K562 (cell line): ENCODE measurements at regions not wholly inside any gene's neighbourhood (a gene's known extent, or its start where the extent isn't known, plus 50 kb on each side); places are given as distances from the start of the nearest gene placed in this dataset.

ENCODE experiments used
- ATAC-seq: fragments of 200-7000 bp; cut with Tn5 transposase; 3 replicates; pipeline ENCODE4 v1.9.1; 2020; ENCODE audit warnings: moderate library complexity
- BruUV-seq: library from RNA; stranded (reverse); fragments of 400-500 nt; replicated peaks from 2 replicates; lab custom pipeline; 2021; lab: Mats Ljungman, UMichigan
- CTCF ChIA-PET: fragments of 300-600 bp; formaldehyde crosslinking; extraction: SDS; loops from one replicate; lab custom pipeline; 2021; ENCODE audit warnings: low intra/inter-chr PET ratio; lab: Yijun Ruan, JAX
- POLR2A ChIA-PET: fragments of 300-600, 350-650 bp; sonication (Branson Sonifier 250); formaldehyde crosslinking; extraction: SDS; loops from one replicate; lab custom pipeline; 2021; ENCODE audit warnings: antibody characterized with exemption, inconsistent platforms; lab: Yijun Ruan, JAX
- DNase-seq, 4 experiments: peaks; one replicate each; pipeline versions ENCODE4 v3.0.0 to v3.0.0-alpha.2; 2011 to 2018; ENCODE audit warnings: low spot score in 3 of 4, mixed read lengths in 3 of 4; ENCODE audit errors: extremely low read depth in 1 of 4
- FAIRE-seq: peaks from 2 replicates; lab custom pipeline; 2011; peaks lifted over from hg19 to GRCh38; lab: Jason Lieb, UNC
- H2AFZ ChIP-seq: 2 replicates; pipeline ENCODE4 v1.6.0; 2011; ENCODE audit warnings: low read depth, low read length, control low read depth, inconsistent platforms
- H3K27ac ChIP-seq: fragments of 200-600 bp; 3 replicates; pipeline ENCODE4 v1.8.0; 2011; ENCODE audit warnings: low read depth, mild to moderate bottlenecking, control low read depth, inconsistent platforms, low read length, moderate library complexity, mixed read lengths; ENCODE audit errors: extremely low read depth
- H3K27me3 ChIP-seq, 2 experiments: fragments of 300-600 bp in 1 of 2; 2 replicates in 1 of 2; 3 replicates in 1 of 2; pipeline versions ENCODE4 v1.6.0 to v1.8.0; 2011; ENCODE audit warnings: inconsistent platforms in 2 of 2, low read length in 2 of 2, mild to moderate bottlenecking in 1 of 2, mixed read lengths in 1 of 2, moderate library complexity in 1 of 2; ENCODE audit not compliant: control insufficient read depth in 2 of 2, insufficient read depth in 2 of 2
- H3K36me3 ChIP-seq: fragments of 300-600 bp; 3 replicates; pipeline ENCODE4 v1.8.0; 2011; ENCODE audit warnings: mild to moderate bottlenecking, low read length, inconsistent platforms; ENCODE audit not compliant: control insufficient read depth, insufficient read depth
- H3K4me1 ChIP-seq, 2 experiments: fragments of 200-600 bp in 1 of 2; replicated peaks in 1 of 2; 2 replicates in 1 of 2; 3 replicates in 1 of 2; pipeline versions ENCODE4 v1.5.1 to v1.8.0; 2011; ENCODE audit warnings: inconsistent platforms in 2 of 2, low read length in 2 of 2, mild to moderate bottlenecking in 1 of 2, mixed read lengths in 1 of 2, moderate library complexity in 1 of 2; ENCODE audit not compliant: control insufficient read depth in 2 of 2, insufficient read depth in 2 of 2
- H3K4me2 ChIP-seq: 2 replicates; pipeline ENCODE4 v1.6.1; 2011; ENCODE audit warnings: low read length, control low read depth, inconsistent platforms, mixed read lengths; ENCODE audit not compliant: insufficient read depth
- H3K4me3 ChIP-seq: fragments of 200-600 bp; sonication (generic), shearing (Covaris generic); 2 replicates; pipeline ENCODE4 v1.5.1; 2016; ENCODE audit warnings: control low read depth, inconsistent platforms
- H3K79me2 ChIP-seq: fragments of 200-600 bp; 3 replicates; pipeline ENCODE4 v1.8.0; 2011; ENCODE audit warnings: low read length, inconsistent platforms; ENCODE audit not compliant: control insufficient read depth, insufficient read depth
- H3K9ac ChIP-seq, 2 experiments: 2 replicates each; pipeline versions ENCODE4 v1.6.0 to v1.6.1; 2011; ENCODE audit warnings: low read depth in 2 of 2, low read length in 2 of 2, control low read depth in 1 of 2, inconsistent platforms in 1 of 2, mild to moderate bottlenecking in 1 of 2, mixed read lengths in 1 of 2; ENCODE audit not compliant: insufficient read depth in 1 of 2
- H3K9me1 ChIP-seq: one replicate; pipeline ENCODE4 v1.6.0; 2011; ENCODE audit warnings: inconsistent platforms, mild to moderate bottlenecking, low read length, moderate library complexity; ENCODE audit not compliant: control insufficient read depth, insufficient read depth
- H3K9me3 ChIP-seq: replicated peaks from 2 replicates; pipeline ENCODE4 v1.5.1; 2011; ENCODE audit warnings: low read depth, low read length, inconsistent platforms; ENCODE audit not compliant: control insufficient read depth, insufficient read depth
- H4K20me1 ChIP-seq: replicated peaks from 2 replicates; pipeline ENCODE4 v1.6.1; 2011; ENCODE audit warnings: low read length, inconsistent platforms, mixed read lengths; ENCODE audit not compliant: control insufficient read depth, insufficient read depth
- BDP1 ChIP-seq: IDR thresholded peaks from 3 replicates; pipeline ENCODE4 v1.6.1; 2011; ENCODE audit not compliant: insufficient read length, insufficient read depth
- DNMT1 ChIP-seq: fragments of 450-650 bp; IDR thresholded peaks from 2 replicates; pipeline ENCODE4 v1.6.1; 2016; ENCODE audit warnings: antibody characterized with exemption, mild to moderate bottlenecking
- HDAC6 ChIP-seq: IDR thresholded peaks from 2 replicates; pipeline ENCODE4 v1.6.1; 2012; ENCODE audit warnings: low read depth, mild to moderate bottlenecking, control low read depth, inconsistent platforms, low read length, moderate library complexity
- KDM4B ChIP-seq, 2 experiments: fragments of 450-650 bp in 1 of 2; sonication (generic) in 1 of 2; IDR thresholded peaks; 2 replicates each; pipeline ENCODE4 v1.6.1; 2016 to 2017; ENCODE audit warnings: borderline replicate concordance in 2 of 2, antibody characterized with exemption in 1 of 2, low read depth in 1 of 2, mild to moderate bottlenecking in 1 of 2
- MIER1 ChIP-seq: fragments of 450-650 bp; IDR thresholded peaks from 2 replicates; pipeline ENCODE4 v1.6.1; 2016; ENCODE audit warnings: antibody characterized with exemption, mild to moderate bottlenecking, low read depth
- PCBP1 ChIP-seq: fragments of 200-400 bp; formaldehyde crosslinking; IDR thresholded peaks from 2 replicates; pipeline ENCODE4 v1.6.1; 2018; ENCODE audit warnings: mild to moderate bottlenecking, low read depth, low read length; ENCODE audit not compliant: poor library complexity, severe bottlenecking
- SMARCA5 ChIP-seq: fragments of 450-650 bp; IDR thresholded peaks from 2 replicates; pipeline ENCODE4 v1.6.1; 2016
- TAL1 ChIP-seq: fragments of 450-650 bp; IDR thresholded peaks from 2 replicates; pipeline ENCODE4 v1.6.1; 2016; ENCODE audit warnings: mild to moderate bottlenecking
- ZBTB1 ChIP-seq: sonication (generic); formaldehyde crosslinking; IDR thresholded peaks from 2 replicates; pipeline ENCODE4 v1.8.1; 2023; ENCODE audit warnings: missing genetic modification reagents, low read depth, mild to moderate bottlenecking, borderline replicate concordance
- ZNF584 ChIP-seq: fragments of 200-800 bp; sonication (Bioruptor generic); IDR thresholded peaks from 2 replicates; pipeline ENCODE4 v1.6.1; 2016; ENCODE audit warnings: low read depth, mild to moderate bottlenecking, missing genetic modification characterization, missing compliant biosample characterization
- ZNF79 ChIP-seq: fragments of 250-450 bp; sonication (Bioruptor Pico); IDR thresholded peaks from 2 replicates; pipeline ENCODE4 v1.4.0; 2020; ENCODE audit warnings: low read depth, mild to moderate bottlenecking, moderate library complexity
- WGBS: fragments of 100-300 bp; shearing (Covaris generic); methylation state at CpG from one replicate; pipeline ENCODE4 v1.1.6; 2016; ENCODE audit warnings: low coverage, mixed read lengths; ENCODE audit not compliant: insufficient coverage; ENCODE audit errors: missing lambda C conversion rate; 5-methylcytosine and 5-hydroxymethylcytosine counted together
- in situ Hi-C: fragments of 300-500 bp; cut with MboI; formaldehyde crosslinking; loops from 4 replicates; pipeline ENCODE4 v1.15.0; 2018; ENCODE audit warnings: inconsistent platforms, mixed read lengths
- intact Hi-C: fragments of 100-400 bp; cut with micrococcal nuclease; formaldehyde crosslinking; loops from 2 replicates; pipeline ENCODE4 v1.14.2; 2022
- TF ChIP-seq, protein P1 (sequence below): sonication (generic); formaldehyde crosslinking; IDR thresholded peaks from 2 replicates; pipeline ENCODE4 v1.9.0; 2022; ENCODE audit warnings: mild to moderate bottlenecking, missing genetic modification reagents

DNA sequence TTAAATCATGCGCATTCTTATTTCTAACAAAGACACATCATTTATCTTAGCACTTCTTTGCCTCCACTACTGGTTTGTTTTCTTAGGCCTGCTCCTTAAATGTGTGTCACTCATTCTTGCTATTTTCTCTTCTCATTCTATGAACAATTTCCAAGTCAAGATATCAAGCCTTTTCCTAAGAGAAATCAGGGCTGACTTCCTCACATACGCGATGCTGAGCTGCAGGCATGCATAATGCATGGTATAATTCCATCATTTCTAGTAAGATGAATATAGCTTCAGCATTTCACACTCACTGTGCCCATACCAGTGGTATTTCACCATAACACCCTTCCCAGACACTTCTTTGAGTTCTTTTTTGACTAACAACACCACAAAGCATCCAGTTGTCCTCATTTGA is 838.9 kb upstream of the DDX18 start:
- in situ Hi-C loops: no loop called here
- ATAC-seq: no peak
- no peak overlapping the region for H3K9ac ChIP-seq
- H3K4me3 ChIP-seq: no peak overlapping the region
- 5% methylated on average over 3 of the region's 3 CpGs for WGBS
- no peaks in the 10 kb centered on the region for H3K4me1 ChIP-seq
- no peaks in the 10 kb centered on the region for H3K9me3 ChIP-seq
- no TSS peak for BruUV-seq
- H3K79me2 ChIP-seq: no peaks in the 10 kb centered on the region
- no peak overlapping the region for H3K27ac ChIP-seq
- TF ChIP-seq MIER1 (no peak), DNMT1 (no peak), BDP1 (no peak), ZNF584 (CRISPR knock-in tag) (no peak), KDM4B (IDR thresholded peaks at IDR 0.05; ENCODE audit: borderline replicate concordance in 2 of 2, low read depth in 1 of 2) (no peak), ZNF79 (CRISPR knock-in tag) (no peak), HDAC6 (no peak), SMARCA5 (no peak), ZBTB1 (no peak), PCBP1 (no peak), TAL1 (no peak)
- TF ChIP-seq, protein P1, sequence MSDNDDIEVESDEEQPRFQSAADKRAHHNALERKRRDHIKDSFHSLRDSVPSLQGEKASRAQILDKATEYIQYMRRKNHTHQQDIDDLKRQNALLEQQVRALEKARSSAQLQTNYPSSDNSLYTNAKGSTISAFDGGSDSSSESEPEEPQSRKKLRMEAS (CRISPR knock-in tag): no peak
- ChIA-PET POLR2A (no interaction called here), CTCF (no interaction called here)
- no peak for FAIRE-seq
- no peak overlapping the region for H3K4me2 ChIP-seq
- no peaks in the 10 kb centered on the region for H3K36me3 ChIP-seq
- DNase-seq: no peak
- H2AFZ ChIP-seq: no peak overlapping the region
- intact Hi-C loops: no loop called here
- no peaks in the 10 kb centered on the region for H4K20me1 ChIP-seq
- no peaks in the 10 kb centered on the region for H3K9me1 ChIP-seq
- no peaks in the 10 kb centered on the region for H3K27me3 ChIP-seq
